ENCODE measurements at regions not wholly inside any gene's neighbourhood (a gene's known extent, or its start where the extent isn't known, plus 50 kb on each side); places are given as distances from the start of the nearest gene placed in this dataset.

- no peak for TF ChIP-seq REST (IDR thresholded peaks at IDR 0.05)
Measured at GRCh38 chr12:89791286-89791685, 82.6 kb upstream of the ATP2B1 start (continued).

- no peak overlapping the region for H3K27ac ChIP-seq (ENCODE audit: low read depth in 1 of 2, low read length in 2 of 2)
Measured at GRCh38 chr12:89789862-89790261, 81.2 kb upstream of the ATP2B1 start.

GRCh38 chr12:89787763-89788162, 79.1 kb upstream of the ATP2B1 start:
- no peak overlapping the region for H3K9ac ChIP-seq (ENCODE audit: low read depth in 1 of 2, low read length in 2 of 2)
- no peaks in the 10 kb centered on the region for H3K4me1 ChIP-seq (ENCODE audit: control insufficient read depth in 4 of 4, insufficient read depth in 4 of 4, low read length in 3 of 4)
- no peaks in the 10 kb centered on the region for H3K27me3 ChIP-seq (ENCODE audit: control insufficient read depth in 4 of 4, insufficient read depth in 4 of 4, low read length in 3 of 4)
- no peak overlapping the region for H3K4me3 ChIP-seq (ENCODE audit: low read depth in 1 of 3, low read length in 3 of 3)
- peaks cover 0 to 7% (median 0%) of the 10 kb centered on the region in 4 donors for H3K9me3 ChIP-seq (ENCODE audit: control insufficient read depth in 4 of 4, low read length in 3 of 4)
- H3K27ac ChIP-seq (ENCODE audit: low read depth in 1 of 2, low read length in 2 of 2): no peak overlapping the region
- no peak for TF ChIP-seq SP1 (IDR thresholded peaks at IDR 0.05)
- no peak for TF ChIP-seq FOXA1 (IDR thresholded peaks at IDR 0.05)
- TF ChIP-seq YY1 (IDR thresholded peaks at IDR 0.05): no peak
- TF ChIP-seq EGR1 (IDR thresholded peaks at IDR 0.05; ENCODE audit: low read depth in 2 of 2): no peak
- TF ChIP-seq REST (IDR thresholded peaks at IDR 0.05): no peak
- TF ChIP-seq RXRA (IDR thresholded peaks at IDR 0.05): no peak
- TF ChIP-seq ZBTB33 (IDR thresholded peaks at IDR 0.05): no peak
- TF ChIP-seq NR2F2 (IDR thresholded peaks at IDR 0.05): no peak
- TF ChIP-seq GABPA (IDR thresholded peaks at IDR 0.05 in 1 of 2, conservative IDR thresholded peaks at IDR 0.05 in 1 of 2): no peak
- no peak for TF ChIP-seq HNF4G (IDR thresholded peaks at IDR 0.05)
- TF ChIP-seq RAD21 (IDR thresholded peaks at IDR 0.05): no peak
- no peak for TF ChIP-seq FOXA2 (IDR thresholded peaks at IDR 0.05)
- no peak for TF ChIP-seq HNF4A (conservative IDR thresholded peaks at IDR 0.05)
- no peak for TF ChIP-seq TAF1 (conservative IDR thresholded peaks at IDR 0.05)
- no peak for DNase-seq (ENCODE audit: low spot score)
- H3K36me3 ChIP-seq (ENCODE audit: control insufficient read depth in 4 of 4, insufficient read depth in 3 of 4, low read depth in 1 of 4, low read length in 3 of 4): no peaks in the 10 kb centered on the region
- 64% methylated on average over 2 of the region's 2 CpGs for WGBS

More at GRCh38 chr12:89789862-89790261, 81.2 kb upstream of the ATP2B1 start:
- TF ChIP-seq YY1 (IDR thresholded peaks at IDR 0.05) (no peak), EGR1 (IDR thresholded peaks at IDR 0.05; ENCODE audit: low read depth in 2 of 2) (no peak), RAD21 (IDR thresholded peaks at IDR 0.05) (peak; percentile 5 to 12), MAX (IDR thresholded peaks at IDR 0.05) (no peak), ZBTB33 (IDR thresholded peaks at IDR 0.05) (no peak)
- Histone ChIP-seq H3K36me3 (ENCODE audit: control insufficient read depth in 4 of 4, insufficient read depth in 3 of 4, low read depth in 1 of 4, low read length in 3 of 4) (no peaks in the 10 kb centered on the region), H3K4me3 (ENCODE audit: low read depth in 1 of 3, low read length in 3 of 3) (no peak overlapping the region), H3K4me1 (ENCODE audit: control insufficient read depth in 4 of 4, insufficient read depth in 4 of 4, low read length in 3 of 4) (no peaks in the 10 kb centered on the region), H3K9me3 (ENCODE audit: control insufficient read depth in 4 of 4, low read length in 3 of 4) (peaks cover 0 to 7% (median 0%) of the 10 kb centered on the region in 4 donors), H3K27me3 (ENCODE audit: control insufficient read depth in 4 of 4, insufficient read depth in 4 of 4, low read length in 3 of 4) (no peaks in the 10 kb centered on the region), H3K9ac (ENCODE audit: low read depth in 1 of 2, low read length in 2 of 2) (no peak overlapping the region)
- WGBS: 46% methylated on average over 1 of the region's 1 CpG
- no peak for DNase-seq (ENCODE audit: low spot score)
